GM12878 (cell line): ENCODE measurements at regions not wholly inside any gene's neighbourhood (a gene's known extent, or its start where the extent isn't known, plus 50 kb on each side); places are given as distances from the start of the nearest gene placed in this dataset.

Source experiments
- ATAC-seq: fragments of 200-7000 bp; cut with Tn5 transposase; 3 replicates; pipeline ENCODE4 v1.9.1; 2020; ENCODE audit warnings: mild to moderate bottlenecking, moderate library complexity
- BruUV-seq: library from RNA; stranded (reverse); fragments of 400-500 nt; replicated peaks from 2 replicates; lab custom pipeline; 2021; lab: Mats Ljungman, UMichigan
- CTCF ChIA-PET: fragments of 300-600 bp; sonication (Branson Sonifier 250); formaldehyde crosslinking; extraction: SDS; loops from one replicate; lab custom pipeline; 2021; ENCODE audit warnings: inconsistent platforms; lab: Yijun Ruan, JAX
- POLR2A ChIA-PET: fragments of 350-600 bp; formaldehyde crosslinking; extraction: SDS; loops from one replicate; lab custom pipeline; 2021; ENCODE audit warnings: inconsistent platforms; lab: Charles Lee
- RAD21 ChIA-PET: fragments of 300-600 bp; sonication (Branson Sonifier 250); formaldehyde crosslinking; loops from one replicate; lab custom pipeline; 2023; ENCODE audit warnings: antibody characterized with exemption; ENCODE audit not compliant: unreplicated experiment; lab: Charles Lee
- SMC1A ChIA-PET: fragments of 300-600 bp; sonication (Branson Sonifier 250); formaldehyde crosslinking; loops from one replicate; lab custom pipeline; 2023; ENCODE audit not compliant: unreplicated experiment, uncharacterized antibody; lab: Charles Lee
- DNase-seq: peaks from one replicate; pipeline ENCODE4 v3.0.0-alpha.2; 2011; ENCODE audit warnings: low read depth, low spot score
- FAIRE-seq: peaks from 3 replicates; lab custom pipeline; 2011; peaks lifted over from hg19 to GRCh38; lab: Jason Lieb, UNC
- H2AFZ ChIP-seq: 2 replicates; pipeline ENCODE4 v1.6.0; 2011; ENCODE audit warnings: low read depth, low read length, control low read depth; ENCODE audit not compliant: control insufficient read depth
- H3K27ac ChIP-seq: 2 replicates; pipeline ENCODE4 v1.5.1; 2011; ENCODE audit warnings: control low read depth; ENCODE audit not compliant: control insufficient read depth, insufficient read depth
- H3K27me3 ChIP-seq, 2 experiments: replicated peaks in 1 of 2; 2 replicates each; pipeline versions ENCODE4 v1.6.0 to v1.6.1; 2011; ENCODE audit warnings: low read length in 1 of 2; ENCODE audit not compliant: control insufficient read depth in 2 of 2, insufficient read depth in 2 of 2
- H3K36me3 ChIP-seq, 2 experiments: 2 replicates each; pipeline ENCODE4 v1.5.1; 2011; ENCODE audit warnings: low read length in 1 of 2; ENCODE audit not compliant: control insufficient read depth in 2 of 2, insufficient read depth in 2 of 2
- H3K4me1 ChIP-seq: 2 replicates; pipeline ENCODE4 v1.6.1; 2011; ENCODE audit warnings: mild to moderate bottlenecking, low read length, moderate library complexity, mixed read lengths; ENCODE audit not compliant: control insufficient read depth, insufficient read depth
- H3K4me2 ChIP-seq: 2 replicates; pipeline ENCODE4 v1.6.0; 2011; ENCODE audit warnings: control low read depth; ENCODE audit not compliant: control insufficient read depth, insufficient read depth
- H3K4me3 ChIP-seq: fragments of 200-600 bp; sonication (generic); 2 replicates; pipeline ENCODE4 v1.5.1; 2016
- H3K79me2 ChIP-seq: 2 replicates; pipeline ENCODE4 v1.6.0; 2011; ENCODE audit warnings: low read length; ENCODE audit not compliant: control insufficient read depth, insufficient read depth
- H3K9ac ChIP-seq: 2 replicates; pipeline ENCODE4 v1.8.0; 2011; ENCODE audit warnings: low read length, control low read depth, mixed read lengths; ENCODE audit not compliant: control insufficient read depth, insufficient read depth
- H3K9me3 ChIP-seq: replicated peaks from 3 replicates; pipeline ENCODE4 v1.5.1; 2011; ENCODE audit warnings: mild to moderate bottlenecking, low read length; ENCODE audit not compliant: control insufficient read depth, insufficient read depth
- H4K20me1 ChIP-seq: 2 replicates; pipeline ENCODE4 v1.6.0; 2011; ENCODE audit not compliant: control insufficient read depth, insufficient read depth
- FOS ChIP-seq: IDR thresholded peaks from 3 replicates; pipeline ENCODE4 v1.6.1; 2011; ENCODE audit warnings: borderline replicate concordance; ENCODE audit not compliant: insufficient read length; ENCODE audit errors: extremely low read depth
- GABPA ChIP-seq: IDR thresholded peaks from 2 replicates; pipeline ENCODE4 v1.6.1; 2014; ENCODE audit warnings: antibody characterized with exemption, low read depth, mild to moderate bottlenecking, inconsistent platforms
- JUNB ChIP-seq: IDR thresholded peaks from 2 replicates; pipeline ENCODE4 v1.6.1; 2016; ENCODE audit warnings: antibody characterized with exemption, mild to moderate bottlenecking
- KLF5 ChIP-seq: fragments of 450-650 bp; IDR thresholded peaks from 2 replicates; pipeline ENCODE4 v1.6.1; 2014; ENCODE audit warnings: mild to moderate bottlenecking; ENCODE audit not compliant: partially characterized antibody
- MEF2A ChIP-seq: IDR thresholded peaks from 2 replicates; pipeline ENCODE4 v1.6.1; 2011; ENCODE audit warnings: low read depth, mild to moderate bottlenecking, low read length, moderate library complexity; ENCODE audit not compliant: insufficient read depth
- MYC ChIP-seq: IDR thresholded peaks from 2 replicates; pipeline ENCODE4 v1.6.1; 2011; ENCODE audit warnings: mild to moderate bottlenecking, low read length, moderate library complexity, inconsistent platforms; ENCODE audit not compliant: insufficient read depth, insufficient replicate concordance, insufficient read length, severe bottlenecking
- NFYB ChIP-seq: IDR thresholded peaks from 2 replicates; pipeline ENCODE4 v1.6.1; 2011; ENCODE audit warnings: low read depth, mild to moderate bottlenecking, low read length, improper control_type of control experiment, moderate library complexity; ENCODE audit not compliant: insufficient read depth
- RAD21 ChIP-seq: IDR thresholded peaks from 2 replicates; pipeline ENCODE4 v1.6.1; 2011; ENCODE audit warnings: mild to moderate bottlenecking, low read depth, low read length, moderate library complexity; ENCODE audit not compliant: insufficient read depth
- RELB ChIP-seq: fragments of 450-650 bp; IDR thresholded peaks from 2 replicates; pipeline ENCODE4 v1.6.1; 2017; ENCODE audit warnings: low read depth, mild to moderate bottlenecking, moderate library complexity
- SIX5 ChIP-seq: IDR thresholded peaks from 2 replicates; pipeline ENCODE4 v1.6.1; 2011; ENCODE audit warnings: mild to moderate bottlenecking, low read depth, low read length, moderate library complexity; ENCODE audit not compliant: severe bottlenecking
- SMC3 ChIP-seq: IDR thresholded peaks from 2 replicates; pipeline ENCODE4 v1.6.1; 2011; ENCODE audit warnings: low read length, improper control_type of control experiment, borderline replicate concordance
- SRF ChIP-seq, 2 experiments: IDR thresholded peaks; 2 replicates each; pipeline ENCODE4 v1.6.1; 2011; ENCODE audit warnings: low read depth in 2 of 2, low read length in 2 of 2, mild to moderate bottlenecking in 1 of 2, moderate library complexity in 1 of 2
- ZNF24 ChIP-seq: fragments of 450-650 bp; IDR thresholded peaks from 2 replicates; pipeline ENCODE4 v1.6.1; 2017; ENCODE audit warnings: antibody characterized with exemption, mild to moderate bottlenecking
- ZSCAN29 ChIP-seq: fragments of 450-650 bp; IDR thresholded peaks from 2 replicates; pipeline ENCODE4 v1.6.1; 2017; ENCODE audit warnings: mild to moderate bottlenecking, moderate library complexity
- WGBS: methylation state at CpG from one replicate; pipeline ENCODE4 v1.1.6; 2016; ENCODE audit warnings: low lambda C conversion rate; ENCODE audit not compliant: insufficient replicate concordance, insufficient coverage; ENCODE audit errors: missing lambda C conversion rate; 5-methylcytosine and 5-hydroxymethylcytosine counted together
- in situ Hi-C: fragments of 300-500 bp; cut with MboI; formaldehyde crosslinking; loops from 9 replicates; pipeline ENCODE4 v1.14.3; 2018; ENCODE audit warnings: mixed read lengths
- intact Hi-C: fragments of 100-400 bp; cut with micrococcal nuclease; formaldehyde crosslinking; loops from one replicate; pipeline ENCODE4 v1.14.2; 2022; ENCODE audit not compliant: unreplicated experiment
- TF ChIP-seq, protein P1 (sequence below): IDR thresholded peaks from 2 replicates; pipeline ENCODE4 v1.6.1; 2011; ENCODE audit warnings: borderline replicate concordance, low read depth, mild to moderate bottlenecking, moderate library complexity, low read length; ENCODE audit not compliant: insufficient read depth, poor library complexity, severe bottlenecking
- TF ChIP-seq, protein P2 (sequence below): IDR thresholded peaks from 2 replicates; pipeline ENCODE4 v1.6.1; 2011; ENCODE audit warnings: low read depth, mild to moderate bottlenecking, low read length, moderate library complexity, borderline replicate concordance; ENCODE audit errors: extremely low read depth

DNA sequence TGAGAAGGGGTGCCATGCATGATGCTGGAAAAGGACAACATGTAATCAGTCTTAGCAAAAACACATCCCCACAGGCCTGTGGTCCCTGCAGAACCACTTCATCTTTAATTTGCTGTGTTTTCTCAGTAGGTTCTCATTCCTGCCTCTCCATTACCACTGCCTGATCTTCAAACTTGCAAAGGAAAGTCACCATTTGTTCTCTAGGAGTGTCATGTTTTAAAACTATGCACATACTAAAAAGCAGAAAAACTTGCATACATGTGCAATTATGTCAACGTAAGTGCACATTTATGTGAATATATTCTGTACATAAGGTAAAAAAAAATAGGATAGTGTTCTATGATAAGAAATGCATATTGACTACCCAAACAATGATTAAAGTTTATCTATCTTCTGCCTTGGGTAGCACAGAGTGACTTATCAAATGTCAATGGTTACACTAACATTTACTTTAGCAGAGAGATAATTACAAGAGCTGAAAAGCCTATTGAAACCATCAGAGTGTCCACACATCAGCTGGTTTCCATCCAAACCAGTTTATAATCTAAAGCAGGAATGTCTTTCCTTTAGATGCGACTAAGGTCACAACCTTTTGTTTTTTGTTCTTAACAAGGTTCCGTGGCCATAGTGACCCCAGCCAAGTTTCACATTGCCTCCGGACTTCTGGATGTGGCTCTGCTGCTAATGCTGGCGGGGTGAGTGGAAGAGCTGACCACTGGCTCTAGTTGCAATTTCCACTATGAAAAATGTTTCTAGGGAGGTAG, 58.7 kb upstream of the RMDN2 start:
- no peaks in the 10 kb centered on the region for H4K20me1 ChIP-seq
- H3K79me2 ChIP-seq = no peaks in the 10 kb centered on the region
- ChIA-PET RAD21 (interaction anchor here (1.8 to 13.0 kb wide), 2 partner anchors 10 to 12 kb away, joined by 6 to 215 read pairs; no protein-coding TSS in a partner anchor), SMC1A (interaction anchor here (1.1 to 6.4 kb wide), 5 partner anchors 10 to 452 kb away, joined by 3 to 64 read pairs (median 9); no protein-coding TSS in a partner anchor), CTCF (interaction anchor here (0.8 to 3.7 kb wide), 3 partner anchors 10 to 34 kb away, joined by 3 to 23 read pairs (median 22); no protein-coding TSS in a partner anchor), POLR2A (interaction anchor here (0.5 to 3.9 kb wide), 2 partner anchors 12 kb away, joined by 3 to 17 read pairs; no protein-coding TSS in a partner anchor)
- no peak overlapping the region for H3K9ac ChIP-seq
- in situ Hi-C loops (no loop called here), intact Hi-C loops (no loop called here)
- H3K27me3 ChIP-seq = no peaks in the 10 kb centered on the region
- H3K4me1 ChIP-seq = no peaks in the 10 kb centered on the region
- H3K9me3 ChIP-seq = no peaks in the 10 kb centered on the region
- FAIRE-seq (no peak), DNase-seq (no peak), ATAC-seq (no peak)
- no peak overlapping the region for H3K4me2 ChIP-seq
- TF ChIP-seq FOS (no peak), GABPA (no peak), MYC (no peak), KLF5 (no peak), JUNB (no peak), ZSCAN29 (no peak), NFYB (no peak), ZNF24 (no peak), RAD21 (no peak), SMC3 (no peak), MEF2A (no peak), RELB (no peak), SIX5 (no peak), SRF (IDR thresholded peaks at IDR 0.05; ENCODE audit: low read depth in 2 of 2, low read length in 2 of 2) (no peak)
- TF ChIP-seq, protein P1, sequence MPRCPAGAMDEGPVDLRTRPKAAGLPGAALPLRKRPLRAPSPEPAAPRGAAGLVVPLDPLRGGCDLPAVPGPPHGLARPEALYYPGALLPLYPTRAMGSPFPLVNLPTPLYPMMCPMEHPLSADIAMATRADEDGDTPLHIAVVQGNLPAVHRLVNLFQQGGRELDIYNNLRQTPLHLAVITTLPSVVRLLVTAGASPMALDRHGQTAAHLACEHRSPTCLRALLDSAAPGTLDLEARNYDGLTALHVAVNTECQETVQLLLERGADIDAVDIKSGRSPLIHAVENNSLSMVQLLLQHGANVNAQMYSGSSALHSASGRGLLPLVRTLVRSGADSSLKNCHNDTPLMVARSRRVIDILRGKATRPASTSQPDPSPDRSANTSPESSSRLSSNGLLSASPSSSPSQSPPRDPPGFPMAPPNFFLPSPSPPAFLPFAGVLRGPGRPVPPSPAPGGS = no peak
- TF ChIP-seq, protein P2, sequence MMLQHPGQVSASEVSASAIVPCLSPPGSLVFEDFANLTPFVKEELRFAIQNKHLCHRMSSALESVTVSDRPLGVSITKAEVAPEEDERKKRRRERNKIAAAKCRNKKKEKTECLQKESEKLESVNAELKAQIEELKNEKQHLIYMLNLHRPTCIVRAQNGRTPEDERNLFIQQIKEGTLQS = no peak
- BruUV-seq = no TSS peak
- WGBS = 61% methylated on average over 5 of the region's 5 CpGs
- no peaks in the 10 kb centered on the region for H3K36me3 ChIP-seq
- no peak overlapping the region for H3K27ac ChIP-seq
- no peak overlapping the region for H2AFZ ChIP-seq
- H3K4me3 ChIP-seq = no peak overlapping the region
